NCI-H1092 (cell line): ENCODE measurements at regions not wholly inside any gene's neighbourhood (a gene's known extent, or its start where the extent isn't known, plus 50 kb on each side); places are given as distances from the start of the nearest gene placed in this dataset.

Experiments
- DNase-seq: peaks from one replicate; lab custom pipeline; 2025; lab: John Stamatoyannopoulos, UW

DNA sequence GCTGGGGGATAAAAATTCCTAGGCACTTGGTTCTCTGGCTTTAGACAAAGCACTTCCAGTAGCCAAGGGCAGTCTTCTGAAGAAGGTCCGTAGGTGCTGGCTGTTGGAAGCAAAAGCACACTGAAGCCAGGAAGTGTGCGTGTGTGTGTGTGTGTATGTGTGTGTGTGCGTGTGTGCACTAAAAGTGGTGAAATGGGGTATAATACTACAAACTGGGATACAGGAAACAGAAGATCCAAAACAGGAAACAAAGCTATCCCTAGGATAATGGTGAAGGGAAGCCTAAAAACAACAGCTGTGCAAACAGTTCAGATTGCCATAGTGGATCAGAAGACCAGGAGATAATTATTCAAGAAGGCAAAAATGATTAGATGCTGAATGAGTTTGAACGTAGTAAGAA lies 103.4 kb downstream of the IL20RB start:
- DNase-seq = no peak

DNA sequence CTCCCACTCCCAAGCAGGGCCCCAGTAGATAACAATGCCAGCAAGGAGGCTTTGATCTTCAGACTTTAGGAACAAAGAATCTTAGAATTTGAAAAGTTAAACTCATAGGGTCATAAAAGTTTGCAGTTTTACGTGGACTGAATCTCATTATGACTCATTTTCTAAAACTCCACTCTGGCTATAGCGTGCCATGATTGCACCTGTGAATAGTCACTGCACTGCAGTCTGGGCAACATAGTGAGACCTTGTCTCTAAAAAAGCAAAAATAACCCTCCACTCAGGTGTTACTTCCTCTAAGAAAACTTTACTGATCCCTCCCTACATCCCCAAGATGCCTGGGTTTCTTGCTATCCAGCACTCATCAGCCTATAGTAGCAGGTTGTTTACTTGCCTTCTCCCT lies 104.5 kb downstream of the IL20RB start:
- DNase-seq = no peak

DNA sequence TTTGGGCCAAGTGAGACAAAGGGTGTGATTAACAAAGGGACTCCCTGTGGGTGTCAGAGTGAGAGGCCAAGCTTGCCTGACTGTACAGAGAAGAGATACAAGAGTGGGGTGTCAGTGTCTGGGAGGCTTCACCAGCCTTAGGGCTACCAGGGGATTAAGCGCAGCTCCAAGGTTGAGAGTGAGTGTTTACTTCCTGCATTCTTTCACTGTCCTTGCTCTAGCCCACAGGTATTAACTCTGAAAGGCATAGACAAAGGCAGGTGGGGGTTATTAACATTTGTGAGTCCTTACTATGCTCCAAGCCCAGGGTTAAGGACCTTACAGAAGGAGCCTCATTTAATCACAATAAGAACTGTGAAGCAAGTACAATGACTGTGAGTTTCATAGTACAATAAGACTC lies 107.6 kb downstream of the IL20RB start:
- DNase-seq = no peak

DNA sequence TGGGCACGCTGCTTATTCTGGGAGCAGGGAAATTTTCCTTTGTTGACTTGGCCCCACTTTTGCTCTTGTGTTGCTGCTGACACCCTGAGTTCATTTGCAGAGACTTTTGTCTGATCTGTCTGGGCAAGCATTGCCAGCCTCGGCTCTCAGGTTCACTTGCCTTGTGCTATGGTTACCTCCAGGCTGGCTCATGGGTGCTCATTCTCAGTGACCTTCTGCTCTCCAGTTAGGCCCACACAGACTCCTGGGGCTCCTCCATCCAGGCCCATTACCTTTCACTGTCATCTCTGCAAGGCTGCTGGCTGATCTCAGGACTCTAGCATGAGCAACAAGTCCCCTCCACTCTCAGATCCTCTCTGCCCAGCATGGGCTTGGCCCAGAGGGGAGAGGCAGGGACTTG lies 108.3 kb downstream of the IL20RB start:
- no peak for DNase-seq

- DNase-seq = no peak
These were observed 113.3 kb downstream of the IL20RB start for GRCh38 chr3:137071104-137071503.

DNA sequence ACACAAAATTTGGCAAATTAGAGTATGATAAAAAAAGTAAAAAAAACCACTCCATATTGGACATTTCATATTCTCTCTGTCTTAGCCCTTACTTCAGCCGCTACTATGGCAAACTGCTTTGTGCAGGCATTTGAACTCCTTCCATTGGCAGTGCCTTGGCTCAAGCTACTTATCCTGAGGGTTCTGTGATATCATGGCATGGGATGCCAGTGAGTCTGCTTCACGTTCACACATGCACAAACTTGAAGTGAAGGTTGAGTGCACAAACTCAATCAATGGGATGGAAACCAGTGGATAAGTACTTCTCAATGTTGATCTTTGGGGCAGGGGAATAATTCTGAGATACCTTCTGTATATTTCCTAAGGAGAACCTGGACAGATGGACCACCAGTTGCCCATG lies 117.2 kb downstream of the IL20RB start:
- DNase-seq = no peak

DNA sequence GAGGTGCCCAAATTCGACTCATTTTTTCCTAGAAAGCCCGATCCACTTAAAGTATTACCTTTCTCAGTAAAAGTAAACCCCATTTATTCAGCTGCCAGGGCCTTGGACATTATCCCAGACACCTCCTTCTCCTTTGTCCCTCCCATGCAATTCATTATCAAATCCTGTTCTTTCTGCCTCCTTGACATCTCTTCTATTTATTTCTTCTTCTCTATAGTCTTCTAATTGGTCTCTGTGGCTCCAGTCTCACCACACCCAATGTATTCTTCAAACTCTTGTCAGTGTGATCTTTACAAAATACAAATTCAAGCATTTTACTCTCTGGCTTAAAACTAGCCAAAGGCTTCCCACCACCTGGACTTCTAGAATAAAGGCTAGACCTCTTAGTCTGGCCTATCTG lies 120.3 kb downstream of the IL20RB start:
- no peak for DNase-seq

- no peak for DNase-seq
These were observed 121.8 kb downstream of the IL20RB start for GRCh38 chr3:137079571-137079970.

- DNase-seq = no peak
These were observed 123.9 kb downstream of the IL20RB start for GRCh38 chr3:137081711-137082110.

- DNase-seq = no peak
These were observed 125.0 kb downstream of the IL20RB start for GRCh38 chr3:137082763-137083162.

GRCh38 chr3:137083332-137083731 lies 125.5 kb downstream of the IL20RB start:
- no peak for DNase-seq

- DNase-seq = no peak
These were observed 126.8 kb downstream of the IL20RB start for GRCh38 chr3:137084586-137084985.

DNA sequence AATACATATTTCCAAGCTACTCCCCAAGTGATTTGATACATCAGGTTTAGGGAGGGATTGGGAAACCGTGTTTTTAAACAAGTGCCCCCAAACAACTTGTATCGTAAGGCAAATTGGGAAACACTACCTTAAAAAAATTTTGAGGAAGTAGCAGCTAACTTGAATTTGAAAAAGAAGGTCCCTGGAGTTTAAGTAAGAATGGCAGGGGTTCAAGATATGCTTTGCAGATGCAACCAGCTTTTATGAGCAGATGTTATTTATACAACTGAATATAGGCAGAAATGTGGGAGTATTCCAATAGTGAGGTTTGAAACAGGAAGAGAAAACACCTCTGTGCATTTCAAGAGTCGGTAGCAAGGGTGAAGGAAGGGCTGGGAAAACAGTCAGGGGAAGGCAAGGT lies 139.6 kb downstream of the IL20RB start:
- DNase-seq = no peak

DNA sequence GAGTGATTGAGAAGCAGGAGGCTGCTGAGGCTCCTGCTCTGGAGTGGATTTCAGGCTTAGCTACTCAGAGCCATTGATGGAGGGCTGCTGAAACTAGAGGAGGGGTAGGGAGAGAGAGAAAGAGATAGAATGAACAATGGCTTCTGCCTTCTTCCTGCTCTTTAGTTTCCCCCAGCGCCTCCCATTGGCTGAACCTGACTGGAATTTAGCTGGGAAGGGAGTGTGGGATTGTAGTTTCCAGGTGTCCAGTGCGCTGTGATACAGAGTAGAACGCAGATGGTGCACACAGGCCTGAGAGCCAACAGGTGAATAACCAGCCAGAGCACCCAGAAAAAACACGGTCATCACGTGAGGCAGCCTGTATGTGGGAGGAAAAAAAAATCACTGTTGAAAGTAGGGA lies 140.1 kb downstream of the IL20RB start:
- DNase-seq = no peak

DNA sequence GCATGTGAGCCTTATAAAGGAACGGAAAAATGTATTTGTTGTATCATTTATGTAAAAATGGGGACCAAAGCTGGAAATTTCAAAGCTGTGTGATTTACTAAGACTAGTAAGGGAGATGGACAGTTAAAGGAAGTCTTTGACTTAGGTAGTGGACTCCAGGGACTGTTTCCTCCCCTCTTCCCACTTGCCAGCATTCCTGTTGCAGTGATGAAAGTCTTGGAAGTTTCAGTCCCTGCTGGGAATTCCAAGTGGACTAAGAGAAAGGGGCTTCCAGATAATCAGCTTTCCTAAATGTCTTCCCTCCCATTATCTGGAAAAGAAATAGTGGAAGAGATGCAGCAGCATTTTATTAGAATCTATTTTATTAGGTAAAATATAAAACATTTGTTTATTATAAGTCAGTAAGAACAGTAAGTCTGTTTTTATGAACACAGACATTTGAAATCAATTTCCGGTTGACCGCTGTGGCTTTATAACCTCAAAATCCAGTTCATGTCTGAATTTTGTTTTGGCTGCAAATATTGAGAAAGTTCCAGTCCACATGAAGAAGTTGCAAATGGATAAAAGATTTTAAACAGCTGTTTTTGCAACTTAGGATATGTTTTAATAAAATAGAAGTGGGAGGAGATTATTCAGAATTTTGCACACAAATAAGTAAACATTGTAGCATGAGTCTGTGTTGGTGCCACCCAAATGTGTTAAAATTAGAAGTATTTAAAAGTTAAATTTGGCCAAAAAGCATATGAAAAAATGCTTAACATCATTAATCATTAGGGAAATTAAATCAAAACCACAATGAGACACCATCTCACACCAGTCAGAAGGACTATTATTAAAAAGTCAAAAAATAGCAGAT lies 141.8 kb downstream of the IL20RB start:
- no peak for DNase-seq

DNA sequence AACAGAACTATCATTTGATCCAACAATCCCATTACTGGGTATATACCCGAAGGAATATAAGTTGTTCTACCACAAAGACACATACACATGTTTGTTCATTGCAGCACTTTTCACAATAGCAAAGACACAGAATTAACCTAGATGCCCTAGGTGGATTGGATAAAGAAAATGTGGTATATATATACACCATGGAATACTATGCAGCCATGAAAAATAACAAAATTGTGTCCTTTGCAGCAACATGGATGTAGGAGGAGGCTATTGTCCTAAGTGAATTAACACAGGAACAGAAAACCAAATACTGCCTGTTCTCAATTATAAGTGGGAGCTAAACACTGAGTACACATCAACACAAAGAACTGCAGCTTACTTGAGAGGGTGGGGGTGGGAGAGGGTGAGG lies 142.5 kb downstream of the IL20RB start:
- DNase-seq = no peak

DNA sequence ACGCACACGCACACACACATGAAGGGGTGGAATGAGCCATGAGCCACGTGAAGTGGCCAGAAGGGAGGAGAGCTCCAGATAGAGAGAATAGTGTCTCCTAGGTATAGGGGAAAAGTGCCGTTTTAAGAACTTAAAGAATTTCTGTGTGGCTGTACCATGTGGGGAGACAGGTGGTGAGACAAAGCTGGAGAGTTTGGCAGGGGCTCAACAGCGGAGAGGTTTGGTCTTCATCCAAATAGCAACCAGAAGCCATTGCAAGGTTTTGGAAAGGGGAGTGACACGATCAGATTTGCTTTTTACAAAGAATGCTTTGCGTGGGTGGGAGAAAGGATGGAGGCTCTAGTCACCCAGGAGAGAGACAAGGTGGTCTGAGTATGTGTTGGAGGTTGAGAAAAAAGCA lies 146.0 kb downstream of the IL20RB start:
- DNase-seq = peak; percentile 1

GRCh38 chr3:137105277-137105977 lies 147.6 kb downstream of the IL20RB start:
- DNase-seq = peak; percentile 34

DNA sequence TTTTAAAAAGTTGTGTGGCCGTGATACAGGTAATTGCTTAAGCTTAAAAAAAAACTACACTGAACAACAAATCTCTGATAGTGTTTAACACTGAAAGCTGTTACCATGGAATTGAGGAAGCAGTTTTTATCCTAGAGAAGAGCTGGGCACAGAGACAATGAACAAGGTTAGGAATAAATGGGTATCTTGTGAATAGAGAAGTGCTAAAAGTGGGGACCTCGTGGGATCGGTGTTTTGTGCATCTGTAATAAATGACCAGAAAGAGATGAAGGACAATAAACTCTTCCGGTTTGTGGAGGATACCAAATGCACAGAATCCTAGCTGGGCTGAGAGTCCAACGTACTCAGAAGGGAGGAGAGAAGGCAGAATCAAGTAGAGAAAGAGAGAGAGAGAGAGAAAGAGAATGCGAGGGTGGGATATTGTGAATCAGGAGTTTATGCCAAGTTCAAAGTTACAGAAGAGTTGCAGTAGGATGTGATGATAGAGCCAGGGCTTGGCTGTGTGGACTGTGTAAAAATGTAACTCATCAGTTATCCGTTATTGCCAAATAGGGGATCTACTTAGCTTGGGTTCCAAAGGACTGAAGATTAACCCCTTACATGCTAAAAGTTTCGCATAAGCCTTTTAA lies 148.9 kb downstream of the IL20RB start:
- DNase-seq = no peak

DNA sequence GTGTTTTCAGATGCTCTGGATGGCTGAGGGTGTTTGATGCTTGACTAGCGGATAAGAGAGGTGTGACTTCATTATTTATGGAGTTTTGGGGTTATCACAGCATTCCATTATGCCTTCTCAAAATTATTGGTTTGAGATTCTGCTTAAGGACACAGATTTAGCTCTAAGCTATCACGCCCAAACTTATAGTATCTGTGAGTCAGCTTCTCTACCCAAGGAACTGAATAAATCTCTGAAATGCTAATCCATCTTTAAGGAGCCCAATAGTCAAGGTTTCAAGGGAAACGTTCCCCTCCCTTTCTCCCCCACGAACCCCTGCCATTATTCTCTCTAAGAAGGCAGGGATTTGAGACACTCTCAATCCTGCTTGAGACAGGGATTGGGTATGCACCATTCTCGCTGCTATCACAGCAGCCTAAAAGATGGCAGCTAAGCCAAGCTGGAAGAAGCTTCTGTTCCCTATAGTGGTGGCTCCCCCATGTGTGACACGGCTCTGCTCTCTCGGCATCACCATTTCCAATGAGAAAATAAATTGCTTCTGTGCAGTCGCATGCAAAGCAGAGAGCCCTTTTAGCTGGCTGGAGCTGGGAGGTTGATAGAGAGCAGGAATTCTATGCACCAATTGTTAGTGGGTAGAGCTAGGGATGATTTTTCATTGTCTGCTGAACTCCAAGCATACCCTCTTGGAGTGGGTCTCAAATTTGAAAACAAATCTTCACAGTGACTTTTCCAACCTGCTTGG lies 151.1 kb downstream of the IL20RB start:
- no peak for DNase-seq

DNA sequence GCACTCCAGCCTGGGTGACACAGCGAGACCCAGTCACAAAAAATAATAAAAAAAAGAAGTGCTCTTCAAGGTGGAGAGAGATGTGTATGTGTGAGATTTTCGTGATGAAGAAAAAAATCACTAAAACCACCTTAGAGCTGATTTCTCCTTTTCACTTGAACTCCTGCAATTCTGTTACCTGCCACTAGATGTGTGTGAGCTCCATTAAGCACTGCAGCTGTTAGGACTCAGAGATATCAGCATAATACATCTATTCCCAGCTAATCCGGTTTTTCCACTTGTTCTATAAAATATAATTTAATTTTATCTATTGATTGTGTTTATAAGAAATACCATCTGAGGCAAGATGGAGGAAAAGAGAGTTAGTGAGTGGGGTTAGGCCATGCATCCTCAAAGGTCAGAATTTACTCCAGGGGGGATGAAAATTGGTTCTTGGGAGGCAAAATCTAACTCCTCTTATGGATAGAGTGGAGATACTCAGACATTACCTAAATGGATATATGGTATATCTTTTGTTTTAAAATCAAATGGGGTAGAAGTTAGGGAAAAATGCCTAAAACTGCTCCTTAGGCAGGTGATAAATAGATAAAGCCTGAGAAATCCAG lies 152.7 kb downstream of the IL20RB start:
- no peak for DNase-seq

GRCh38 chr3:137111497-137111896 lies 153.7 kb downstream of the IL20RB start:
- no peak for DNase-seq
